Tibial nerve (tissue), 4 donors: ENCODE measurements at regions not wholly inside any gene's neighbourhood (a gene's known extent, or its start where the extent isn't known, plus 50 kb on each side); places are given as distances from the start of the nearest gene placed in this dataset.

Experiments
- EP300 ChIP-seq, 2 donors: sonication (generic); formaldehyde crosslinking; IDR thresholded peaks; one replicate each; pipeline ENCODE4 v1.6.1; 2017; ENCODE audit warnings: antibody characterized with exemption in 2 of 2, mild to moderate bottlenecking in 1 of 2
- POLR2A ChIP-seq, 2 donors: fragments of 450-650 bp; IDR thresholded peaks; one replicate each; pipeline ENCODE4 v1.6.1; 2017; ENCODE audit warnings: antibody characterized with exemption in 2 of 2, mild to moderate bottlenecking in 2 of 2, moderate library complexity in 2 of 2
- TF ChIP-seq, protein P1 (sequence below), 5 experiments: fragments of 200-600 bp in 3 of 5; fragments of 450-650 bp in 2 of 5; sonication (generic) in 3 of 5; IDR thresholded peaks; one replicate each; pipeline ENCODE4 v1.5.1; 2016 to 2019; ENCODE audit warnings: antibody characterized with exemption in 5 of 5, mild to moderate bottlenecking in 3 of 5, moderate library complexity in 2 of 5

GRCh38 chr11:93063086-93063485 lies 93.6 kb downstream of the MTNR1B start:
- TF ChIP-seq, protein P1, sequence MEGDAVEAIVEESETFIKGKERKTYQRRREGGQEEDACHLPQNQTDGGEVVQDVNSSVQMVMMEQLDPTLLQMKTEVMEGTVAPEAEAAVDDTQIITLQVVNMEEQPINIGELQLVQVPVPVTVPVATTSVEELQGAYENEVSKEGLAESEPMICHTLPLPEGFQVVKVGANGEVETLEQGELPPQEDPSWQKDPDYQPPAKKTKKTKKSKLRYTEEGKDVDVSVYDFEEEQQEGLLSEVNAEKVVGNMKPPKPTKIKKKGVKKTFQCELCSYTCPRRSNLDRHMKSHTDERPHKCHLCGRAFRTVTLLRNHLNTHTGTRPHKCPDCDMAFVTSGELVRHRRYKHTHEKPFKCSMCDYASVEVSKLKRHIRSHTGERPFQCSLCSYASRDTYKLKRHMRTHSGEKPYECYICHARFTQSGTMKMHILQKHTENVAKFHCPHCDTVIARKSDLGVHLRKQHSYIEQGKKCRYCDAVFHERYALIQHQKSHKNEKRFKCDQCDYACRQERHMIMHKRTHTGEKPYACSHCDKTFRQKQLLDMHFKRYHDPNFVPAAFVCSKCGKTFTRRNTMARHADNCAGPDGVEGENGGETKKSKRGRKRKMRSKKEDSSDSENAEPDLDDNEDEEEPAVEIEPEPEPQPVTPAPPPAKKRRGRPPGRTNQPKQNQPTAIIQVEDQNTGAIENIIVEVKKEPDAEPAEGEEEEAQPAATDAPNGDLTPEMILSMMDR (IDR thresholded peaks at IDR 0.05), result no peak
- TF ChIP-seq POLR2A (IDR thresholded peaks at IDR 0.05), result no peak
- no peak for TF ChIP-seq EP300 (IDR thresholded peaks at IDR 0.05)
